OCI-M2 (cell line): ENCODE measurements at regions not wholly inside any gene's neighbourhood (a gene's known extent, or its start where the extent isn't known, plus 50 kb on each side); places are given as distances from the start of the nearest gene placed in this dataset.

Experiments
- DNase-seq: peaks from one replicate; lab custom pipeline; 2025; ENCODE audit not compliant: unreplicated experiment; lab: John Stamatoyannopoulos, UW

DNA sequence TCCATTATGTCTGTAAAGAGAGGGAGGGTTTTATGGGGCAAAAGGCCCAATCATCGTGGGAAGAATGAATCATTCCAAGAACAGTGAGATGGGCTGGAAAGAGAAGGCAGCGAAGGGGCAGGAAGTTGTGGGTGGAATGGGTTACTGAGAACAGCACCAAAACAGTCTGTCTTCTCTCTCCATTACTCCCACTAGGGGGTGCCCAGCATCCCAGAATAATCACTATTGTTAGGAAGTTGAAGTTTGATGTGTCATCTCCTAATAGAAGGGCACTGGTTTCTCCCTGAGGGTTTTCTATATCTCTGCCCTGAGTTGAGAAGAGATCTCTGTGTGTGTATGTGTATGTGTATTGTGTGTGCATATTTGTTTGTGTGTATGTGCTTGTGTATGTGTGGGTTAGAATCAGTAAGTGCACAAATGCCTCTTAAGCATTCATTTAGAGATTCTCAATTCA is 76.6 kb upstream of the MAP4K3 start:
- no peak for DNase-seq

DNA sequence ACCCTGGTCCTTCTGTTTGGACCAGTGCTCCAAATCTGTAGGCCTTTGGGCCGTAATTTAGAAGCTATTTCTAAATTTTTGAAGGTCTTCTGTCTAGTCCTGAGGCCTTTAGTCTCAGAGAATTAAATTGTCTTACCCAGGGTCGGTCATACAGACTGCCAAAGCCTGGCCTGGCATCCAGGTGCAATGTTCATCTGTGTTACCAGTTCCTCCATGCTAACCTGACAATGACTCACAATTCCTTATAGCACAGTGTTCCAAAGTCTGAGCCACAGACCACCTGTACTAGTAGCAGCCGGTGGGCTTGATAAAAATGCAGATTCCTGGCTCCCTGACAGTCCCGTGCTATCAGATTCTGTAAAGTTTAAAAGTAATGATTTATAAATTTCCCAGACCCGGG is 77.7 kb upstream of the MAP4K3 start:
- DNase-seq = no peak

DNA sequence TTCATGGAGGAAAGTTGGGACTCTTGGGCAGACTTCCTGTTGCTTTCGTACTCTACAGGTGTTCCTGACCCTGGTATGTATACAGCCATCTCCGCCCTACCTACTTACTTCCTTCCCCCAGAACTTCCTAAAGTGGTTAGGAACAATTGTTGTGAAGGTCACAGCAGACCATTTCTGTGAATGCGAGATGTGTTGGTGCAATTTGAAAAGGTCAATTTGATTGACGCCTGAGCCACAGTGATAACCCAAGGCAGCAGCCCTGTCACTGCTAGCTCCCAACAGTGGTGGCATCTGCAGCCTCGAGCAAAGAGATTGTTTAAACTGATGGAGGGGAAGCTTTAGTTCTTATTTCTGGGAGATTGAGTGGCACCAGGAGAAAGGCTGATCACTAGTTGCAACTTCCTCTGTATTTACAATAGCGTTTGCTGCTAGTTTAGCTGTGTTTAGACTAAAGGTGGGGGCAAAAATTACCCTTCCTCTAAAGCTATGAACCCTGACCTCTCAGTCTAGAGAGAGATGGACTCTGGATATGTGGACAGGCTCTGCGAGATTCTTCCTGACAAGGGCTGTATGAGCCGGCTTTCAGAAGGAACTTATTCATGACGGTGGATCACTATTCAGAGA is 78.3 kb upstream of the MAP4K3 start:
- DNase-seq = no peak

DNA sequence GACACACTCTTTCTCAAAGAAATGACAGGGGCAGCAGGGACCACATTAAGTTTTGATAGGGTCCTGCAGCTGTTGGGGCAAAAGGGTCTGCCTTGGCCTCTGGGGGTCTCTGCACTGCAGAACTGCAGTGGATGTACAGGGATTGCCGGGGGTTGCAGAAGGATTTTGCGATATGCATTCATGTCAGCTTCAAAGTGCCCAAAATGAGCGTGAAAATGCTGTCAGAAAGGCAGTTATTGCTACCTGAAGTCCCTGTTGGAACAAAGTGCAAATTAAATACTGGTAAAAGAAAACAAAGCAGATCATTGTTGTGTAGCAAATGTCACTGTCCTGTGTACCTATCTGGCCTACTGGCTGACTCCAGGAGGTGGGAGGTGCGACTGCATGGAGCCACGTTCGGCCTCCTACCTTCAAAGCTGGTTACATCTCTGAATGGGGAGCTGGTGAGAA is 78.8 kb upstream of the MAP4K3 start:
- no peak for DNase-seq

DNA sequence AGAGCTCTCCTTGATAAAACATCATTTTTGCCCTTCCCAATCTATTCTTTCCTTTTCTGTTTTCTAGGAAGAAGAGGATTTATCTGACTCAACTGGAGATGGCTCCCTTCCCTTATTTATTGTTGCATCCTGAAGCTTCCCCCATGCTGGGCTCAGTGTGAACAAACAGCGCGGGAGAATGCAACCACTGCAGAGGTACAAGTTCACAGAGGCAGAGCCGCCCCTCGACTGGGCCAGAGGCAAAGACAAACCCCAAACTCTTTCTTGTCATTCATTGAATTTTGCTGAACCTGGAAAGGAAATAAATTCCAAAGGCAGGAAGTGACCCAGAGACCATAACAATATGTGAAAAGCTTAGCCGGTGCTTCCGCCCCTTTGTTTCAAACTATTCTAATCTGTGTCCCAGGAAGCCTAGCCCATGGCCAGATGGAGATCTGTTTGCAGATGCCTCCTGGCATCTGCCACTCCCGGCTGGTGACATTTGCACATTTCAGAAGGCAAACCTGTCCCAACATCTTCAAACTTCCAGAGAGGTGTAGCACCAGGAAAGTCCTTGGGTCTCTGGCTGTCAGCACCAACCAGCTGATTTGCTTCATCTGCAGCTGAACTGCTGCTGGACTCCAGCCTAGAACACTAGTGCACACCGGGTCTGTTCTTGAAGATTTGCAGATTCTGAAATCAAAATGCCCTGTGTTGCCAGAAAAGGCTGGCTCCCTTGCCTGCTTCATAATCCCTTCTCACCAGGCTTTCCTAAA is 79.4 kb upstream of the MAP4K3 start:
- DNase-seq = no peak

DNA sequence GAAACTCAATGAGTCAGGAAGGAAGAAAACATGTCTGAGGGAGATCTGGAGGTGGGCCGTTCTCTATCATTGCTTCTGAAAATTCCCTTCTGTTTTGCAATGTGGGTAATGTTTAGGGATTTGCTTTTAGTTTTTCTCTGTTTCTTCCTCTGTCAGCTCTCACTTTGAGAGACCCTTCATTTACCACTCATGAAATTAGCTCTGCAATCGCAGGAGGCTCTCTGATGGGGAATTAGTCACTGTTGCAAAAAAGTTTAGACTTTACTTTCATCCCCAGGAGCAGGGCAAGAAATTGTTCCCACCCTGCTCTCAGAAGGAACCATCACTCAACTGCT is 80.0 kb upstream of the MAP4K3 start:
- DNase-seq = no peak

DNA sequence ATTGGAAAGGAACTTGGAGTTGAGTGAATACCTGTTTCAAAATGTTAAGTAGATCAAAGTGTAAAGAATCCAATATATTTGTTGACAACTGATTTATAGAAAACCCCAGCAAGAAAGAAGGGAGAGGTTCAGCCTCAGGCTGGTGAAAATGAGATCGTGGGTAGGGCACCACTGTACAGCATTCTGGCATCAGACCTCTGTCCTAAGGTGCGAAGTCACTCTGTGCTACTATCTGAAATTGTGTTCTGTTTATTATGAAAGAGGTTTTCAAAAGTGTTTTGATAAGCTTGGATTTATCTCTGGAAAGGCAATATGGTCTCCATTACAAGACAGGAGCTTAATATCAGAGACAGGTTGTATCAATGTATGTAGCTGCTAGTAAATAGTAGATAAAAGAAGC is 80.5 kb upstream of the MAP4K3 start:
- no peak for DNase-seq

DNA sequence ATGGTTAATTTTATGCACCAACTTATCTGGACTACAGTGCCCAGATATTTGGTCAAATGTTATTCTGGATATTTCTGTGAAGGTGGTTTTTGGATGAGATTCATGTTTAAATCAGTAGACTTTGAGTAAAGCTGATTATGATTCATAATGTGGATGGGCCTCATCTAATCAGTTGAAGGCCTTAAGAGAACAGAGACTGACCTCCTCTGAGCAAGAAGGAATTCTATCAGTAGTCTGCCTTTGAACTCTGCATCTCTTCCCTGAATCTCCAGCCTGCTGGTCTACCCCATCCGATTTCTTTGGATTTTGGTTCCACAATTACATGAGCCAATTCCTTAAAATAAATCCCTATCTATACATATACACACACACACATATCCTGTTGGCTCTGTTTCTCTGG is 82.8 kb upstream of the MAP4K3 start:
- DNase-seq = no peak

DNA sequence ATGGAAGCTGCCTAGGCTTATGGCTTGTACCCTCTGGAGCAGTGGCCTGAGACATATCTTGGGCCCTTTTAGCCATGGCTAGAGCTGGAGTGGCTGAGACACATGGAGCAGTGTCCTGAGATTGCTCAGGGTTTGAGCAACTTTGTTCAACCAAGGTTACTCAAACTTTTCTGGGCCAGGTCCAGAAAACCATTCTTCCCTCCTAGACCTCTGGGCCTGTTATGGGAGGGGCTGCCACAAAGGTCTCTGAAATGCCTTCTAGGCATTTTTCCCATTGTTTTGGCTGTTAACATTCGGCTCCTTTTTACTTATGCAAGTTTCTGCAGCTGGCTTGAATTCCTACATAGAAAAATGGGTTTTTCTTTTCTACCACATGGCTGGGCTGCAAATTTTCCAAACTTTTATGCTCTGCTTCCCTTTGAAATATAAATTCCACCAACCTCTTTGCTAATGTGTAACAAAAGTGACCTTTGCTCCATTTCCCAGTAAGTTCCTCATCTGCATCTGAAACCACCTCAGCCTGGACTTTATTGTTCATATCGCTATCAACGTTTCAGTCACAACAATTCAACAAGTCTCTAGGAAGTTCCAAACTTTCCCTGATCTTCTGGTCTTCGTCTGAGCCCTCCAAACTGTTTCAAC is 84.9 kb upstream of the MAP4K3 start:
- DNase-seq = no peak

DNA sequence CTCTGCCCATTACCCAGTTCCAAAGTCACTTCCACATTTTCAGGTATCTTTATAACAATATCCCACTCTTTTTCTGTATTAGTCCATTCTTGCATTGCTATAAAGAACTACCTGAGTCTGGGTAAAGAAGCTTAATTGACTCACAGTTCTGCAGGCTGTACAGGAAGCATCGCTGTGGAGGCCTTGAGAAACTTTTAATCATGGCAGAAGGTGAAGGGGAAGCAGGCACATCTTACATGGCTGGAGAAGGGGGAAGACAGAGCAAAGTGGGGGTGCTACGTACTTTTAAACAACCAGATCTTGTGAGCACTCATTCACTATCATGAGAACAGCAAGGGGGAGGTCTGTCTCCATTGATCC is 85.4 kb upstream of the MAP4K3 start:
- no peak for DNase-seq

DNA sequence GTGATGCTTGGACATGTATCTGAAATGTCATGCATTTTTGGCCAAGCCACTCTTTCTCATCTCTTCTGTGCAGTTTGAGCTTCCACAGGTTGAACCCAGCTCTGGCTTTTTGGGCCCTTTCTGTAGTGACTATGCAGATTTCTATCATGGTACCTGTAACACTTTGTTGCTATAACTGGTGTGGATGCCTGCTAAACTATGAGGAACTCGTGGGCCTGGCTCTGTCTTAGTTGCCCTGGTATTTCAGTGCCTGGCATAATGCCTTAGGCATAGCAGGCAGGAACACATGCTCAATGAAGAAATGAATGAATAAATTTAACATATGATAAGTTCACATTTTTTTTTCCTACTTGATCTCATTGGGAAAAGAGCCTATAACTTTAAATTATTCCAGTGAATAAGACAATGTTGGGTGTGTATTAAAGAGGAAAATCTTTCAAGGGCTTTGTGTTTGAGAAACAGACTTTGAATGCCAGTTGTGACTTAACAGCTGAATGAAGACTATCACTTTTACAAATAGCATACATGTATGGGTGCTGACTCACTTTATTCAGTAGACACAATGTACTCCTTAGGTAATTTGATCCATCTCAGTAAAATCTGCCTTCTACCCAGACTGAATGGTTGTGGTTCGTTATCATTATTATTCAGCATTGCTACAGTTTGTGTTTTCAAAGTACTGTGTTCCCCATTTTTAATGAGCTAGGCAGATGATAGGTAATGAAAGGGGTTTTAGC is 86.4 kb upstream of the MAP4K3 start:
- DNase-seq = no peak

DNA sequence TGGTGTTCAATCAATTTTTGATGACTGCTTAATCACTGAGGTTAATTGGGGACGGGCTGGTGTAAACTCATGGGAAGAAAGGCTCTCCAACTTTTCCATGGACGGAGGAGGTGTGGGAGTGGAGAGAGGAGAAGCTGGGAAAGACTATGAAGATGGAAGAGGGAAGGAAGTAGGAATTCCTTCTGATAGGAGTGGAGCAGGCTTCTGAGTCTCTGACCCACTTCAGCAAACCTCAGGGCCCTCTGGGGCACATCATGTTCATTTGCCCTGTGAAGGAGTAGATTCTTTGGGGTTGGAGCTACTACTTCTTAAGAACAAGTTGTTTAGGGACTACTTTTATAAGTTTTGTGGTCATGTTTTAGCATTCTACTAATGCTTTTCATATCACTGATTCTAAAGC is 87.0 kb upstream of the MAP4K3 start:
- DNase-seq = no peak

DNA sequence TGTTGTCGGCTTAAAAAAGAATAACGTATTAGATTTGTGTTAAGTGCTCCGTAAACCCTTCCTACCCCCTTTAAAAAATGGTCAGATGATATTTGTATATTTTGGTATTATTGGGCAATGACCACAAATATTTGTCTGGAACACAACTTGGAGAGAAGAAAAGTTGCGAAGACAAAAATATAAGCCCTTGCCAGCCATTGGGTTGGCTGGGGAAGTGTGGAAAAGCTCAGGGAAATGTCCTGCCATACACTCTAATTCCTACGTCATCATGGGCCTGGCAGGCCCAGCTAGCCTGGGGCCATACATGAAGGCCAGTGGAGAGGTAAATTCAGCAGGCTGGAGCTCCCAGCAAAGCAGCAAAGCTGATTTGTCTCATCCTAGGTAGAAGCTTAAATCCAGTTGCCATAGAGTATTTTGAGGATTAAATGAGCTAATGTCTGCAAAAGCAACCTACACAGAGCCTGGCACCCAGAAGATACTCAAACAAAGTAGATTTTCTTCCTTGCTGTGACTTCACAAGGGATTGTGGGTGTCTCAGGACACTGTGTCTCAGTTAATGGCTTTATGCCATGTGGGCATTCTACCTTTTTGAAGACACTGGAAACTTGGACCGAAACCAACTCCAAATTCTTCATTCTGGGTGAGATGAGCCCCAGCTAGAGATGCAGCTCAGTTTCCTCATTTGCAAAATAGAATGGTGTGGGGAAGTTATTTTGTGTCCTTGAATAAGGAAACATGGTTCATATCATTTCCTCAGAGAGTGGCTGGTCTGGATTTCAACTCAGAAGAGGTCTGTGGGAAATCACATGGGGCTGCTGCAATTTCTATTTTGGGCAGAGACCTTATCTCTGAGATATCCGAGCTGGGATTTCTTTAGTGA is 87.9 kb upstream of the MAP4K3 start:
- no peak for DNase-seq

DNA sequence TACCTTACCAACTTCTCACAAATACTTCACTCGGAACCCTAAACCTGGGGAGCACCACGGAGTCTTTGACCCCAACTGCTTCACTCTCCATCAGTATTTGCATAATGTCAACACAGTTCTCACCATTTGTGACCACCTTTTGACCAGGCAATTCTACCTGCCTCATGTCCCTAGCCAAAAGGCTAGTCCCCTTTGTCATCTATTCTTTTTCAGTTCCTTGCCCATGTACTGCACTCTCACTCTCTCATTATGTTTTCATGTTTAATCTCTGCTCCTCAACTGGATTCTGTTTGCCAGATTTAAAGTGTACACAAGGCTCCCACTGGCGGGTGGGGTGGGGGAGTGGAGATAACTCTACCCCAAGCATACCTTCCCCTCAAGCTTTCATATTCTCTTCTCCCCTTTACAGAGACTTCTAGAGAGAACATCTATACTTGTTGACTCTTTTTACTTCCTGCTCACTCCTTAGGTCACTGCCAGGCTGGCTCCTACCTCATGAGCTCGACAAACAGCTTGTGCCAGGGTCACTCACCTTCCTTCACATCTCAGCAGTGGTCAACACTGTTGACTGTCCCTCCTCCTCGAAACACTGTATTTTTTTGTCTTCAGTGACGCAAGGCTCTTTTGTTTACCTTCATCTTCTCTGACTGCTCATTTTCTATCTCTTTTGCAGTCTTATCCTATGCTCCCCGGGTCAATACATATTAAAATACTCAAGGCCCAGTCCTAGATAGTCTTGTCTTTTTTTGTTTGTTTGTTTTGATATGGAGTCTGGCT is 88.7 kb upstream of the MAP4K3 start:
- no peak for DNase-seq

DNA sequence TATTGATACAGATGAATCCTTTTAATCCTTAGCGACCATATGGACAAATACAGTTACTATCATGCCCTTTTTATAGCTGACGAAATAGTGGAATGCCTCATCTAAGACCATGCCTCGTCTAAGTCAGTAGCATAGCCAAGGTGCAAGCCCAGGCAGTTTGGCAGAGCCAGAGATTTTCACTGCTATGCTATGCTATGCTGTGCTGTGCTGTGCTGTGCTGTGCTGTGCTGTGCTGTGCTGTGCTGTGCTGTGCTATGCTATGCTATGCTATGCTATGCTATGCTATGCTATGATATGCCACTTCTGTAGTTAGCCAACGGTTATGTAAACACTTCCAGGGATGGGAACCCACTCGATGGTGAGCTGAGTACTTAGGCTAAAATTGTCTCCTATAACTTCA is 91.6 kb upstream of the MAP4K3 start:
- DNase-seq = no peak

DNA sequence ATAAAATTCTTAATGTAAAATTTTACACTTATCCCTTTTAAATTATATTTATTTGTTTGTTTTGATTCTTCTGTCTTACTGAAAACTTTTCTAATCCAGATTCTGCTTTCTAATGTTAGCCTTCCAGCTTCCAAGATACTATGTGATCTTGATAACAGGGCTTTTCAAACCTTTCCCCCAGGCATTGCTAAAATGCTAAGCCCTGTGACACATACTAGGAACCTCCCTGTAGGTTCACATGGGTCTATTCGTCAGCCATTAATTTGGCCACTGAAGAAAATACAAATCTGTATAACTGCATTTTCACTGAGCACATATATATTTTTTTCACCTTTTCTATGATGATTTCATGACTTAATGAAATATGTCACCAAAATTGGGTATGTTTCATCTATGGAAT is 92.8 kb upstream of the MAP4K3 start:
- DNase-seq = no peak

DNA sequence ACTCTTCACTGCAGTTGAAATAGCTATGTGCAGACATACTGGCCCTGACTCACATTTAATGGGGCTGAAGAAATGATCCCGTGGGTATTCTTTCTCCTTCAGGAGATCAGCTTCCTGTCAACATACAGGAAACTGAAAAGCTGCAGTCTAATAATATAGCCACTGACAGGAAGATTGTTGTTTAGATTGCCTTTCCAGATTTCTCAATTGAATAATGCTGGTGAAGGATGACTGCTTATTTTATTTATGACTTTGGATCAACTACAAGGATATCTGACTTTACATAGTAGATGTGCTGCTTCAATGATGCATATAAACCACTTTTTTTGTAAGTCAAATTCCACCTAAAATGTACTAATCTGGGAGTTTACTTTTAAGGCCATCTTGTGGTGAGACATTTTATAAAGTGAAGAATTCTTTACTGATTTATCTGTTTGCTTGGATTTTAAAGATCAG is 93.4 kb upstream of the MAP4K3 start:
- DNase-seq = no peak

DNA sequence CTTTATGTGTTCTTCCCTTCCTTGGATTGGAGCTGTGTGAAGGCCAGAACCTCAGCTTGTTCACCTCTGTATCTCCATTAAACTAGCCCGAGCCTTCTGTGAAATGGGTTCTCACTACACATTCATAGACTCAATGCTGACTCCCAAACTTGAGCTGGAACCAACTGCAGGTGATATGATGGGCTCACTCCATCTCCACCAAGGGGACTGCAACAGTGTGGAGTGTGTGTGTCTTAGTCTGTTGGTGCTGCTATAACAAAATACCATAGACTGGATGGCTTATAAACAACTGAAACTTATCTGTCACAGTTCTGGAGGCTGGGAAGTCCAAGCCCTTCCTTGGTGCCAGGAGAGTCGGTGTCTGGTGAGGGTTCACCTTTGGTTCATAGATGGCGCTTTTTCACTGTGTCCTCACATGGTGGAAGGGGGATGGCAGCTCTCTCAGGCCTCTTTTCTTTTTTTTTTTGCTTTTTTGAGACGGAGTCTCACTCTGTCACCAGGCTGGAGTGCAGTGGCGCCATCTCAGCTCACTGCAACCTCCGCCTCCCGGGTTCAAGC is 94.2 kb upstream of the MAP4K3 start:
- no peak for DNase-seq

DNA sequence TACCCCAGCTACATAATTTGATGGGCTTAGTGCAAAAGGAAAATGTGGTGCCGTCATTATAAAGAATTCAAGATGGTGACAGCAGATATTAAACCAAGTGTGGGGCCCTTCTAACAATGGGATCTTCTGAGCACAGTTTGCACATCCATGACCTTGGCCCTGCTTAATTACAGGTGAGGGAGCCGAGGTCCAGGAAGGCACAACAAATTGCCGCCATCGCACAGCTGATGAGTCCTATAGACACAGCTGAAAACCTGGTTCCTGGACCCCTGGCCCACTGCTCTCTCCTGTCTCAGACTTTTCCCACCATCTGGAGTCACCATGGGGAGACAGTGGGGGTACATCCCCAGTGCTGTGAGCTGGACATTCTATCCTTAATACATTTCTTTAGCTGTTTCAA is 95.8 kb upstream of the MAP4K3 start:
- DNase-seq = no peak
